ENCODE measurements at regions not wholly inside any gene's neighbourhood (a gene's known extent, or its start where the extent isn't known, plus 50 kb on each side); places are given as distances from the start of the nearest gene placed in this dataset.

GRCh38 chr7:106553446-106553836 is 107.5 kb downstream of the CCDC71L start:
- TF ChIP-seq, protein P1, sequence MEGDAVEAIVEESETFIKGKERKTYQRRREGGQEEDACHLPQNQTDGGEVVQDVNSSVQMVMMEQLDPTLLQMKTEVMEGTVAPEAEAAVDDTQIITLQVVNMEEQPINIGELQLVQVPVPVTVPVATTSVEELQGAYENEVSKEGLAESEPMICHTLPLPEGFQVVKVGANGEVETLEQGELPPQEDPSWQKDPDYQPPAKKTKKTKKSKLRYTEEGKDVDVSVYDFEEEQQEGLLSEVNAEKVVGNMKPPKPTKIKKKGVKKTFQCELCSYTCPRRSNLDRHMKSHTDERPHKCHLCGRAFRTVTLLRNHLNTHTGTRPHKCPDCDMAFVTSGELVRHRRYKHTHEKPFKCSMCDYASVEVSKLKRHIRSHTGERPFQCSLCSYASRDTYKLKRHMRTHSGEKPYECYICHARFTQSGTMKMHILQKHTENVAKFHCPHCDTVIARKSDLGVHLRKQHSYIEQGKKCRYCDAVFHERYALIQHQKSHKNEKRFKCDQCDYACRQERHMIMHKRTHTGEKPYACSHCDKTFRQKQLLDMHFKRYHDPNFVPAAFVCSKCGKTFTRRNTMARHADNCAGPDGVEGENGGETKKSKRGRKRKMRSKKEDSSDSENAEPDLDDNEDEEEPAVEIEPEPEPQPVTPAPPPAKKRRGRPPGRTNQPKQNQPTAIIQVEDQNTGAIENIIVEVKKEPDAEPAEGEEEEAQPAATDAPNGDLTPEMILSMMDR (IDR thresholded peaks at IDR 0.05; ENCODE audit: low read depth, low read length), result no peak
- DNase-seq (ENCODE audit: low read depth, low spot score), result no peak
- no peak overlapping the region for H3K4me3 ChIP-seq (ENCODE audit: low read depth, low read length)
- in situ Hi-C loops (cut with HindIII; ENCODE audit: low sequenced_read_pairs), result no loop called here

DNA sequence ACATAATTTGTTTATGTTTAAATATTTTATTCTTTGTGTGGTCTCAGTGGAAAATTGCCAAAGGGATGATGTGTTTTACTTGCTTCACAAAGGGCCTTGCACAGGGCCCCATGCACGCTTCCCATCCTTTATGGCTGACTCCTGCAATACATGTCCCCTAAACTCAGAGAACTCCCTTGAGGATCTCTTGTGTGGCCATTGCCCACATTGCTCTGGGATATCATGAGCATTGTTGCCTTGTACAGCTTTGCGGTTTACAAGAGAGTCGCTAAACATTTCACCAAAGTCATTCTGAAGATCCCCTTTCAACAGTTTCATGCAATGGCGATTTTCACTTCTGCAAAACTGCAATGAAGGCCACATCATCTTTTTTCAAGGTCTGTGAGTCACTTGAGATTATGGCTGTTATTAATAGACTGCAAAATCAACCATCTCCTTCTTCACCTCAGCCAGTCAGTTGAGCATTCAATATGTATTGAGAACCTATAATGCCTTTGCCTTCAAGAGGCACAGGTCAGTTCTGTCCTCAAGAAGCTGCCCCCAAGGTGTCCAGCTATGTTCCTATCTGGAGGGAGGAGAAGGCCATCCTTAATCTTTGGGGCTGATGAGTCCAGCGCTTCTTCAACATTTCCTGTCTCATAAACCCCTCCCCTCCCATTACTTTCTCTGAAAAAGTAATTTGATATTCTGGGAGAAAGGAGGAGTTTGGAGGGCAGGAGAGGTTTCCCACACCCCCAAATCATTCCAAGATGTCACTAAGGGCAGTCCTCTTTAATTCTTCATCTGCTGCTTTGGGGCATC is 108.1 kb downstream of the CCDC71L start:
- in situ Hi-C loops (cut with HindIII; ENCODE audit: low sequenced_read_pairs), result no loop called here
- TF ChIP-seq, protein P1 (IDR thresholded peaks at IDR 0.05; ENCODE audit: low read depth, low read length), result no peak
- no peak overlapping the region for H3K4me3 ChIP-seq (ENCODE audit: low read depth, low read length)
- no peak for DNase-seq (ENCODE audit: low read depth, low spot score)

- no peak for DNase-seq (ENCODE audit: low read depth, low spot score)
- TF ChIP-seq, protein P1 (IDR thresholded peaks at IDR 0.05; ENCODE audit: low read depth, low read length), result no peak
- in situ Hi-C loops (cut with HindIII; ENCODE audit: low sequenced_read_pairs), result no loop called here
- no peak overlapping the region for H3K4me3 ChIP-seq (ENCODE audit: low read depth, low read length)
Observed at GRCh38 chr7:106551936-106552335, 109.0 kb downstream of the CCDC71L start.

DNA sequence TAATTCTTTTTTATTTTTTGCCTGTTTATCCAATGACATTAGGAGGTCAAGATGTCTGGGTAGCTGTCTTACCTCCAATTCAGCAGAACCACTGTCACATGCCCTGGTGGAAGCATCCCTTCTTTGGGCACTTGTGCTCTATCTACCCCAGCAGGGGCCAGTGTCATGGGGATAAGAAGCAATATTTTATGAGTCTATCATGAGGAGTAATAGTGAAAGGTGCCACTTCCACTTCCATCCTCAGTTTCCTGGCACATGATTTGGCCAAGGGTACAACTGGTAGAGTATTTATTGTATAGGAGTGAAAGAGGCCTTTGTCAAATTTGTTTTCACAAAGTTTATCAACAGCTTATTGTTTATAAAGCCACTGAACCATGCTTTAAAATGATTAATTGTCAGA is 112.5 kb downstream of the CCDC71L start:
- TF ChIP-seq, protein P1 (IDR thresholded peaks at IDR 0.05; ENCODE audit: low read depth, low read length), result no peak
- no peak overlapping the region for H3K4me3 ChIP-seq (ENCODE audit: low read depth, low read length)
- DNase-seq (ENCODE audit: low read depth, low spot score), result no peak
- in situ Hi-C loops (cut with HindIII; ENCODE audit: low sequenced_read_pairs), result no loop called here

GRCh38 chr7:106545275-106545674 is 115.7 kb downstream of the CCDC71L start:
- no peak overlapping the region for H3K4me3 ChIP-seq (ENCODE audit: low read depth, low read length)
- TF ChIP-seq, protein P1 (IDR thresholded peaks at IDR 0.05; ENCODE audit: low read depth, low read length), result no peak
- DNase-seq (ENCODE audit: low read depth, low spot score), result no peak
- in situ Hi-C loops (cut with HindIII; ENCODE audit: low sequenced_read_pairs), result no loop called here

DNA sequence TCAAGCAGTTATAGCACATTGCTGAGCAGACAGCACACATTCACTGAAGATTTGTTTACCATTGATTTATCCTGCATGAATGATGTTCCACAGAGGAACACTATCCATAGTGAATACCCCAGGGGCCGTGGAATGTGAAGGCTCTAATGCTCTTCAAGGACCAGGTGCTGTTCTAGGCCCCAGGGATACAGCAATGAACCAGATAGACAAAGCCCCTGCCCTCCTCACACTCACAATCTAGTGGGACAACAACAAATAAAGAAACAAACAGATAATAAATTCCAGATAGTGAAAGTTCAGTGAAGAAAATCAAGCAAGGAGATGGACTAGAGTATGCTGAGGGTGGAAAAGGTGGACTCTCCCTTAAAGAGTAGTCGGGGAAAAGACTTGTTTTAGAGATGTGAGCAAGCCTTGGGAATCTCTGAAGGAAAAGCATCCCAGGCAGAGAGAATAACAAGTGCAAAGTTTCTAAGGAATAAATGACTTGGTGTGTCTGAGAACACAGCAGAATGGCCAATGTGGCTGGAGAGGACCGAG is 117.7 kb downstream of the CCDC71L start:
- H3K4me3 ChIP-seq (ENCODE audit: low read depth, low read length), result no peak overlapping the region
- DNase-seq (ENCODE audit: low read depth, low spot score), result no peak
- TF ChIP-seq, protein P1 (IDR thresholded peaks at IDR 0.05; ENCODE audit: low read depth, low read length), result no peak
- in situ Hi-C loops (cut with HindIII; ENCODE audit: low sequenced_read_pairs), result no loop called here
